VCaP (cell line): ENCODE measurements at regions not wholly inside any gene's neighbourhood (a gene's known extent, or its start where the extent isn't known, plus 50 kb on each side); places are given as distances from the start of the nearest gene placed in this dataset.

Experiments
- H3K27ac ChIP-seq: fragments of 450-650 bp; 2 replicates; pipeline ENCODE4 v1.5.1; 2017
- CTCF ChIP-seq: fragments of 450-650 bp; conservative IDR thresholded peaks from 2 replicates; pipeline ENCODE4 v1.5.1; 2017; ENCODE audit warnings: mild to moderate bottlenecking, moderate library complexity

- TF ChIP-seq CTCF = no peak
- no peak overlapping the region for H3K27ac ChIP-seq
Observed at GRCh38 chr5:147081311-147081764, 153.5 kb upstream of the STK32A start.

GRCh38 chr5:147084702-147085101 is 150.1 kb upstream of the STK32A start:
- TF ChIP-seq CTCF = no peak
- no peak overlapping the region for H3K27ac ChIP-seq

GRCh38 chr5:147085409-147085808 is 149.4 kb upstream of the STK32A start:
- no peak for TF ChIP-seq CTCF

GRCh38 chr5:147092044-147092443 is 142.8 kb upstream of the STK32A start:
- no peak for TF ChIP-seq CTCF
- no peak overlapping the region for H3K27ac ChIP-seq

More at GRCh38 chr5:147085409-147085808, 149.4 kb upstream of the STK32A start:
- no peak overlapping the region for H3K27ac ChIP-seq

- TF ChIP-seq CTCF = no peak
- no peak overlapping the region for H3K27ac ChIP-seq
Observed at GRCh38 chr5:147093138-147093537, 141.7 kb upstream of the STK32A start.

GRCh38 chr5:147095740-147096139 is 139.1 kb upstream of the STK32A start:
- H3K27ac ChIP-seq = no peak overlapping the region
- no peak for TF ChIP-seq CTCF

- TF ChIP-seq CTCF = no peak; the same call in 1 of the 2 replicates
- H3K27ac ChIP-seq = no peak overlapping the region
Observed at GRCh38 chr5:147098233-147098790, 136.5 kb upstream of the STK32A start.
